HL-60 (cell line): ENCODE measurements at regions not wholly inside any gene's neighbourhood (a gene's known extent, or its start where the extent isn't known, plus 50 kb on each side); places are given as distances from the start of the nearest gene placed in this dataset.

Experiments
- CTCF ChIP-seq: IDR thresholded peaks from one replicate; pipeline ENCODE4 v1.5.1; 2011; ENCODE audit warnings: low read length, control low read depth, inconsistent platforms; ENCODE audit not compliant: insufficient read depth
- POLR2AphosphoS5 ChIP-seq: IDR thresholded peaks from 2 replicates; pipeline ENCODE4 v1.6.1; 2012; ENCODE audit warnings: low read depth

GRCh38 chr22:25496396-25497064, 67.9 kb upstream of the GRK3 start:
- TF ChIP-seq CTCF = no peak
- TF ChIP-seq POLR2AphosphoS5 = no peak
